Uterus (tissue), 2 donors: ENCODE measurements at regions not wholly inside any gene's neighbourhood (a gene's known extent, or its start where the extent isn't known, plus 50 kb on each side); places are given as distances from the start of the nearest gene placed in this dataset.

Experiments
- CTCF ChIP-seq, 4 experiments: fragments of 200-600 bp in 2 of 4; fragments of 450-650 bp in 2 of 4; sonication (generic) in 2 of 4; IDR thresholded peaks; one replicate each; pipeline ENCODE4 v1.5.1; 2016 to 2019; ENCODE audit warnings: antibody characterized with exemption in 4 of 4, mild to moderate bottlenecking in 2 of 4, moderate library complexity in 1 of 4
- POLR2A ChIP-seq, 2 donors: fragments of 450-650 bp; IDR thresholded peaks; one replicate each; pipeline ENCODE4 v1.6.1; 2016; ENCODE audit warnings: antibody characterized with exemption in 2 of 2, mild to moderate bottlenecking in 1 of 2, moderate library complexity in 1 of 2

GRCh38 chr2:226357816-226358215 is 441.8 kb downstream of the IRS1 start:
- TF ChIP-seq CTCF (IDR thresholded peaks at IDR 0.05): no peak
- TF ChIP-seq POLR2A (IDR thresholded peaks at IDR 0.05): no peak
